GM10266 (cell line): ENCODE measurements at regions not wholly inside any gene's neighbourhood (a gene's known extent, or its start where the extent isn't known, plus 50 kb on each side); places are given as distances from the start of the nearest gene placed in this dataset.
"Not testable (repeated sequence)": the region's sequence is repeated elsewhere in the genome, so short reads cannot be mapped to it uniquely, and the experiment has no call there.

Experiments used
- DNase-seq: peaks from one replicate; pipeline ENCODE4 v3.0.0; 2012; ENCODE audit errors: extremely low spot score
- TF ChIP-seq, protein P1 (sequence below): IDR thresholded peaks from 2 replicates; pipeline ENCODE4 v1.5.1; 2012; ENCODE audit warnings: mild to moderate bottlenecking, low read depth; ENCODE audit not compliant: control insufficient read depth, insufficient read depth; ENCODE audit errors: missing control alignments

DNA sequence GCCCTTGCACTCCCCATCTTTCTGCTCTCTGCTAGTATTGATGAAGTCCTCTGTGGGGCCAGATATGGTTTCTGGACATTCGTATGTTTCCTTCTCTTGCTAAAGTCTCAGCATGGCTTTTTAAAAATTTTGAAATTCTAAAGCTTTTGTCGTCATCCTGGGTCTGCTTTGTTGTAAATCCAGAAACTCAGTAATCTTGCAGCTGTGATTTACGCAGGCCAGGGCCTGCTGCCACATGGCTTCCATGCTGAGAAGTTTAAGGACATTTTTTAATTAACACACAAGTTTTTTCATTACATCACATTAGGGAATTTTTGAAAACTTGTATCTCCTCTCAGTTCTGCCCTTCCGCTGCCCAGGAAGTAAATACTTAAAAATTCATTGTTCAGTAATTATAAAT, 686.1 kb upstream of the IGFBP3 start:
- no peak for DNase-seq
- TF ChIP-seq, protein P1, sequence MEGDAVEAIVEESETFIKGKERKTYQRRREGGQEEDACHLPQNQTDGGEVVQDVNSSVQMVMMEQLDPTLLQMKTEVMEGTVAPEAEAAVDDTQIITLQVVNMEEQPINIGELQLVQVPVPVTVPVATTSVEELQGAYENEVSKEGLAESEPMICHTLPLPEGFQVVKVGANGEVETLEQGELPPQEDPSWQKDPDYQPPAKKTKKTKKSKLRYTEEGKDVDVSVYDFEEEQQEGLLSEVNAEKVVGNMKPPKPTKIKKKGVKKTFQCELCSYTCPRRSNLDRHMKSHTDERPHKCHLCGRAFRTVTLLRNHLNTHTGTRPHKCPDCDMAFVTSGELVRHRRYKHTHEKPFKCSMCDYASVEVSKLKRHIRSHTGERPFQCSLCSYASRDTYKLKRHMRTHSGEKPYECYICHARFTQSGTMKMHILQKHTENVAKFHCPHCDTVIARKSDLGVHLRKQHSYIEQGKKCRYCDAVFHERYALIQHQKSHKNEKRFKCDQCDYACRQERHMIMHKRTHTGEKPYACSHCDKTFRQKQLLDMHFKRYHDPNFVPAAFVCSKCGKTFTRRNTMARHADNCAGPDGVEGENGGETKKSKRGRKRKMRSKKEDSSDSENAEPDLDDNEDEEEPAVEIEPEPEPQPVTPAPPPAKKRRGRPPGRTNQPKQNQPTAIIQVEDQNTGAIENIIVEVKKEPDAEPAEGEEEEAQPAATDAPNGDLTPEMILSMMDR, result no peak

DNA sequence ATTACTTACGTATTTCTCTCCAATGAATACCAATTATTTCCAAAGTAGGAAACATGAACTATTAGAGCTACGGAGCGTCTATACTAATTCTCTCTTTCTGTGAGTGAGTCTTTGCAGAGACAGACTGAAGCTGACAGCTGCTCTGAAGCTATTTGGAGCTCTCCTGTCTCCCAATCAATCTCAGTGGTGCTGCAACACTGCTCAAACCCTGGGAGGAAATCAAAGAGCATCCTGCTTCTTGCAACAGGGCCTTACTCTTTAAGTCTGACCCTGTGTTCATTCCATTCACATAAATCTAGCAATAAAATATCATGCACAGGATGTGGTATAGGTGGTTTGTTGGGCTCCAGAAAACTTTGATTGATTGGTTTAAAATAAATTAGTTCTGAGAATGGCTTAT, 685.7 kb upstream of the IGFBP3 start:
- TF ChIP-seq, protein P1, result no peak
- DNase-seq, result no peak

DNA sequence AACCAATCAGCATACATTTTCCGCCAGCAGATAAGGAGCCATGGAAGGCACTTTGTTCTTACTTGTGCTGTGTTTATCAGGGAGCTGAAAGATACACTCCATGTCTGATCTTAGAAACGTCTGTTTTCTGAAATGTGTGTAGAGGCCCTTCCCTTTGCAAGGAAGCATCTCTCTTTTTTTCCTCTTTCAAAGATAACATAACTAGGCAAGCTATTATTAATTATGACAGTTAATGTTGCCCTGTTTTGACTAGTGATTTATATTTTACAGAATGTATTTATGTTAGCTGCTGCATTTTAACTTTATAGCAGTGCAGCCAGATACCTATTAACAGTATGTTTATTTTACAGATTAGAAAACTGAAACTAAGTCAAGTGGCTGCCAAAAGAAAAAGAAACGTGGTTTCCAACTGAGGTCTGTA, 683.2 kb upstream of the IGFBP3 start:
- TF ChIP-seq, protein P1, result no peak
- DNase-seq, result no peak

DNA sequence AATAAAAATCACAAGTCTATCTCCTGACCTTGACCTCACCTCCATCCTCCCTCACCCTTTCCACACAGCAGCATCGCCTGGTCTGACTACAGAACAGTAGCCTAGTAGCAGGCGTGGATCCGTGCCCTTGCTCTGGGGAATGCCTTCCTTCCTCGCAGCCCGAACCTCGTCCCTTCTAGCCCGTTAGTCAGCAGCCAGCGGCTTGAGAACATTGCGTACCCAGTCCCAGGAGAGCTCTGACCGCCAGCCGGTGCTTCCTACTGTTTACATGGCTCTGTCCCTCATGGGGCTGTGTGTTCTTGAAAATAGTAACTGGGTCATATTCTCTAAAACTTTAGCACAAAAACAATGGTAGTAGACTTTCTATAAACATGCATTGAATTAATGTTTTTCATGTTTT, 682.7 kb upstream of the IGFBP3 start:
- DNase-seq, result no peak
- TF ChIP-seq, protein P1, result no peak

DNA sequence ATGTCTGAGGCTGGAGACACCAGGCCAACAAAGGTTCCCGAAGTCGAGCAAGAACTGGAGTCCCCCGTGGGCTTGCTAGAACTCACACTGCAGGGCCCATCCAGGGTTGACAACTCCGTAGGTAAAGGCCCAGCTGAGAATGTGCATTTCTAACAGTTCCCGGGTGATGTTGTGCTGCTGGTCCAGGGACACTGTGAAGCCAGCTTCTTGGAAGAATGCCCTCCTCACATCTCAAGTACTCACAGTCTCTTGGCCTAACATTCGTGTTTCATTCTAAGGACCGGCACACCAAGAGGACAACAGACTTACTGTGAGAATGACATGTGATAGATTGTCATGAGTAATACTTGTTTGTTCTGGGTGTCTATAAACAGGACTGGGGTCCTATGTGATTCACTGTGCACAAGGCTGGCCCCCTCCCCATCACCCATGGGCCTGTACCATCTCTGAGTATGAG, 682.3 kb upstream of the IGFBP3 start:
- no peak for DNase-seq
- TF ChIP-seq, protein P1, result no peak

DNA sequence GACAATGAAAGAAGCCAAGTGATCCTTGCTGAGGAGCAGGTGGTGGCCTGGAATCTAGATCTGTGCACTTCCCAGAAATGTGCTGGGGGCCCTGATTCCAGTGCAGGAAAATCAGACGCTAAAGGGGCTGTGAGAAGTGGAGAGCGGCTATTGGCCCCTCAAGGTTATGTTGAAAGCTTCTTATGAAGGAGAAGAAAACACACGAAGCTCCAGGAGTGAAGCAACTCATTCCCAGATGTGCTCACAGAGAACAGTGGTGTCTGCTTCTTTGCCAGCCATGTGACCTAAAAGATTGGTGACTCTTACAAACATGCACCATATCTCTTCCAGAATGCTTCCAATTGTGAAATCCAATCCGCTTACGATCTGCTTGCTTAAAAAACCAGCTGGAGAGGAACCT, 679.3 kb upstream of the IGFBP3 start:
- DNase-seq, result no peak

DNA sequence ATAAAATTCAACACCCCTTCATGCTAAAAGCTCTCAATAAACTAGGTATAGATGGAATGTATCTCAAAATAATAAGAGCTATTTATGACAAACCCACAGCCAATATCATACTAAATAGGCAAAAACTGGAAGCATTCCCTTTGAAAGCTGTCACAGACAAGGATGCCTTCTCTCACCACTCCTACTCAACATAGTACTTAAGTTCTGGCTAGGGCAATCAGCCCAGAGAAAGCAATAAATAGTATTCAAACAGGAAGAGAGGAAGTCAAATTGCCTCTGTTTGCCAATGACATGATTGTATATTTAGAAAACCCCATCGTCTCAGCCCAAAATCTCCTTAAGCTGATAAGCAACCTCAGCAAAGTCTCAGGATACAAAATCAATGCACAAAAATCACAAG, 673.8 kb upstream of the IGFBP3 start:
- not testable (repeated sequence) for DNase-seq

More for the DNA sequence above, 679.3 kb upstream of the IGFBP3 start:
- TF ChIP-seq, protein P1, result no peak

DNA sequence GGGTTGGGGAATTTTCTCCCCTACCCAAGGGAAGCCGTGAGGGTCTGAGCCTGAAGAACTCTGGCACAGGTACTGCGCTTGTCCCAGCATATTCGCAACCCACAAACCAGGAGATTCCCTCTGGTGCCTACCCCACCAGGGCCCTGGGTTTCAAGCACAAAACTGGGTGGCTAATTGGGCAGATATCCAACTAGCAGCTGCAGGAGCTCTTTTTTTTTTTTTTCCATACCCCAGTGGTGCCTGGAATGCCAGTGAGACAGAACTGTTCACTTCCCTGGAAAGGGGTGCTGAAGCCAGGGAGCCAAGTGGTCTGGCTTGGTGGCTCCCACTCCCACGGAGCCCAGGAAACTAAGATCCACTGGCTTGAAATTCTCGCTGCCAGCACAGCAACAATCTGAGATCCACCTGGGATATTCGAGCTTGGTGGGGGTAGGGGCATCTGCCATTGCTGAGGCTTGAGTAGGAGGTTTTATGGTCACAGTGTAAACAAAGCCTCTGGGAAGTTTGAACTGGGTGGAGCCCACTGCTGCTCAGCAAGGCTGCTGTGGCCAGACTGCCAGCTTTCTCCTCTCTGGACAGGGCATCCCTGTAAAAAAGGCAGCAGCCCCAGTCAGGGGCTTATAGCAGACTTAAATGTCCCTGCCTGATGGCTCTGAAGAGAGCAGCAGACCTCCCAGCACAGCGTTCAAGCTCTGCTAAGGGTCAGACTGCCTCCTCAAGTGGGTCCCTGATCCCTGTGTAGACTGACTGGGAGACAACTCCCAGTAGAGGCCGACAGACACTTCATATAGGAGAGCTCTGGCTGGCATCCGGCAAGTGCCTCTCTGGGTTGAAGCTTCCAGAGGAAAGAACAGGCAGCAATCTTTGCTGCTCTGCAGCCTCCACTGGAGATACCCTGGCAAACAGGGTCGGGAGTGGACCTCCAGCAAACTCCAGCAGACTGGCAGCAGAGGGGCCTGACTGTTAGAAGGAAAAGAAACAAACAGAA, 670.1 kb upstream of the IGFBP3 start:
- DNase-seq, result not testable (repeated sequence)
